Astrocyte (in vitro differentiated cells and primary cell): ENCODE measurements at regions not wholly inside any gene's neighbourhood (a gene's known extent, or its start where the extent isn't known, plus 50 kb on each side); places are given as distances from the start of the nearest gene placed in this dataset.

ENCODE experiments used
- DNase-seq: peaks from one replicate; pipeline ENCODE4 v3.0.0-alpha.2; 2010; ENCODE audit warnings: low read depth
- FAIRE-seq: peaks from 2 replicates; lab custom pipeline; 2011; peaks lifted over from hg19 to GRCh38; lab: Jason Lieb, UNC
- H2AFZ ChIP-seq: 2 replicates; pipeline ENCODE4 v1.6.0; 2012; ENCODE audit warnings: low read depth, low read length, inconsistent platforms
- H3K27ac ChIP-seq: 2 replicates; pipeline ENCODE4 v1.5.1; 2011; ENCODE audit warnings: low read depth, low read length, inconsistent platforms
- H3K27me3 ChIP-seq: 2 replicates; pipeline ENCODE4 v1.6.0; 2011; ENCODE audit warnings: low read length, inconsistent platforms; ENCODE audit not compliant: insufficient read depth
- H3K36me3 ChIP-seq: 2 replicates; pipeline ENCODE4 v1.5.1; 2011; ENCODE audit warnings: low read length, inconsistent platforms; ENCODE audit not compliant: insufficient read depth
- H3K4me1 ChIP-seq: 2 replicates; pipeline ENCODE4 v1.5.1; 2011; ENCODE audit warnings: low read length, inconsistent platforms; ENCODE audit not compliant: insufficient read depth
- H3K4me2 ChIP-seq: 2 replicates; pipeline ENCODE4 v1.6.0; 2012; ENCODE audit warnings: low read length, inconsistent platforms
- H3K4me3 ChIP-seq: 2 replicates; pipeline ENCODE4 v1.5.1; 2011; ENCODE audit warnings: low read depth, mild to moderate bottlenecking, low read length, inconsistent platforms; ENCODE audit not compliant: insufficient read depth
- H3K79me2 ChIP-seq: 2 replicates; pipeline ENCODE4 v1.6.0; 2012; ENCODE audit warnings: mild to moderate bottlenecking, low read length, inconsistent platforms; ENCODE audit not compliant: insufficient read depth
- H3K9ac ChIP-seq: 2 replicates; pipeline ENCODE4 v1.6.0; 2012; ENCODE audit warnings: mild to moderate bottlenecking, low read length, inconsistent platforms
- H3K9me3 ChIP-seq: 2 replicates; pipeline ENCODE4 v1.5.1; 2012; ENCODE audit warnings: low read depth, mild to moderate bottlenecking, low read length, inconsistent platforms; ENCODE audit not compliant: insufficient read depth
- H4K20me1 ChIP-seq: 2 replicates; pipeline ENCODE4 v1.6.0; 2012; ENCODE audit warnings: low read length, inconsistent platforms; ENCODE audit not compliant: insufficient read depth
- H3K27ac Mint-ChIP-seq: one replicate; pipeline ENCODE4 v1.8.0; 2021; ENCODE audit warnings: mild to moderate bottlenecking, mixed read lengths; ENCODE audit not compliant: unreplicated experiment
- H3K27me3 Mint-ChIP-seq: one replicate; pipeline ENCODE4 v1.8.0; 2021; ENCODE audit warnings: low read depth, mixed read lengths; ENCODE audit not compliant: unreplicated experiment
- H3K36me3 Mint-ChIP-seq: one replicate; pipeline ENCODE4 v1.8.0; 2021; ENCODE audit warnings: low read depth, mixed read lengths; ENCODE audit not compliant: unreplicated experiment
- H3K4me1 Mint-ChIP-seq: one replicate; pipeline ENCODE4 v1.8.0; 2021; ENCODE audit warnings: low read depth, mixed read lengths; ENCODE audit not compliant: unreplicated experiment
- H3K4me3 Mint-ChIP-seq: one replicate; pipeline ENCODE4 v1.8.0; 2021; ENCODE audit warnings: mild to moderate bottlenecking, moderate library complexity, mixed read lengths; ENCODE audit not compliant: unreplicated experiment
- H3K9me3 Mint-ChIP-seq: one replicate; pipeline ENCODE4 v1.8.0; 2021; ENCODE audit warnings: mild to moderate bottlenecking, mixed read lengths; ENCODE audit not compliant: unreplicated experiment
- EZH2 ChIP-seq: IDR thresholded peaks from 2 replicates; pipeline ENCODE4 v1.6.1; 2012; ENCODE audit warnings: mild to moderate bottlenecking, low read length, inconsistent platforms; ENCODE audit not compliant: insufficient read depth
- TF ChIP-seq, protein P1 (sequence below): IDR thresholded peaks from 2 replicates; pipeline ENCODE4 v1.5.1; 2011; ENCODE audit warnings: low read depth, mild to moderate bottlenecking, inconsistent platforms, low read length, moderate library complexity; ENCODE audit not compliant: insufficient read depth

- Histone ChIP-seq H3K4me1 (no peaks in the 10 kb centered on the region), H3K4me3 (no peak overlapping the region), H3K27ac (no peak overlapping the region), H3K9me3 (no peaks in the 10 kb centered on the region), H3K27me3 (no peaks in the 10 kb centered on the region), H3K9ac (no peak overlapping the region), H2AFZ (no peak overlapping the region), H3K4me2 (no peak overlapping the region), H3K36me3 (no peaks in the 10 kb centered on the region), H3K79me2 (no peaks in the 10 kb centered on the region), H4K20me1 (no peaks in the 10 kb centered on the region)
- no peak for FAIRE-seq
- no peaks in the 10 kb centered on the region for H3K36me3 Mint-ChIP-seq
- no peak overlapping the region for H3K4me3 Mint-ChIP-seq
- H3K27ac Mint-ChIP-seq = no peak overlapping the region
- DNase-seq = no peak
- no peaks in the 10 kb centered on the region for H3K9me3 Mint-ChIP-seq
- TF ChIP-seq, protein P1, sequence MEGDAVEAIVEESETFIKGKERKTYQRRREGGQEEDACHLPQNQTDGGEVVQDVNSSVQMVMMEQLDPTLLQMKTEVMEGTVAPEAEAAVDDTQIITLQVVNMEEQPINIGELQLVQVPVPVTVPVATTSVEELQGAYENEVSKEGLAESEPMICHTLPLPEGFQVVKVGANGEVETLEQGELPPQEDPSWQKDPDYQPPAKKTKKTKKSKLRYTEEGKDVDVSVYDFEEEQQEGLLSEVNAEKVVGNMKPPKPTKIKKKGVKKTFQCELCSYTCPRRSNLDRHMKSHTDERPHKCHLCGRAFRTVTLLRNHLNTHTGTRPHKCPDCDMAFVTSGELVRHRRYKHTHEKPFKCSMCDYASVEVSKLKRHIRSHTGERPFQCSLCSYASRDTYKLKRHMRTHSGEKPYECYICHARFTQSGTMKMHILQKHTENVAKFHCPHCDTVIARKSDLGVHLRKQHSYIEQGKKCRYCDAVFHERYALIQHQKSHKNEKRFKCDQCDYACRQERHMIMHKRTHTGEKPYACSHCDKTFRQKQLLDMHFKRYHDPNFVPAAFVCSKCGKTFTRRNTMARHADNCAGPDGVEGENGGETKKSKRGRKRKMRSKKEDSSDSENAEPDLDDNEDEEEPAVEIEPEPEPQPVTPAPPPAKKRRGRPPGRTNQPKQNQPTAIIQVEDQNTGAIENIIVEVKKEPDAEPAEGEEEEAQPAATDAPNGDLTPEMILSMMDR = no peak
- no peak for TF ChIP-seq EZH2
- H3K4me1 Mint-ChIP-seq = peaks cover 2% of the 10 kb centered on the region
- no peaks in the 10 kb centered on the region for H3K27me3 Mint-ChIP-seq
These were observed 997.3 kb downstream of the REEP3 start for GRCh38 chr10:64518456-64518855.

DNA sequence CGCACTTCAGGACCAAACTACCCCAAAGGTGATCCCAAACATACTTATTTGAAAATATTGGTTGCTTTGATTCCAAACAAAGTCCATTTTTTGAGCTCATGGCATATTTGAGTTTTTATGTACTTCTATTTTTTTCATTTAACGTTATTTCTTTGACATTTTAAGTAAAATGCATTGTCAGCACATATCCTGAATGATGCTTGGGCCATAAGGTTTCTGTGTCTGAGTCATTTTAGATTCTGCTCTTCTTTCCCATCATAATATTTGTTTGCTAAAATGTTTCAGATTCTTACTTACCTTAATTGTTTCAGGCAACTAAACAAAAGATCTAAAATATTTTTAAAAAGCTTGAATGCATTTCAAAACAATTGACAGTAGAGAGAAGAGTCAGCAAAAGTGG lies 998.2 kb downstream of the REEP3 start:
- H3K27ac Mint-ChIP-seq = no peak overlapping the region
- FAIRE-seq (no peak), DNase-seq (no peak)
- no peaks in the 10 kb centered on the region for H3K4me1 Mint-ChIP-seq
- no peaks in the 10 kb centered on the region for H3K9me3 Mint-ChIP-seq
- Histone ChIP-seq H3K4me1 (no peaks in the 10 kb centered on the region), H3K79me2 (no peaks in the 10 kb centered on the region), H3K27ac (no peak overlapping the region), H3K9me3 (no peaks in the 10 kb centered on the region), H3K4me3 (no peak overlapping the region), H3K4me2 (no peak overlapping the region), H3K36me3 (no peaks in the 10 kb centered on the region), H3K9ac (no peak overlapping the region), H2AFZ (no peak overlapping the region), H3K27me3 (no peaks in the 10 kb centered on the region), H4K20me1 (no peaks in the 10 kb centered on the region)
- H3K27me3 Mint-ChIP-seq = no peaks in the 10 kb centered on the region
- H3K36me3 Mint-ChIP-seq = no peaks in the 10 kb centered on the region
- no peak for TF ChIP-seq EZH2
- TF ChIP-seq, protein P1 = no peak
- H3K4me3 Mint-ChIP-seq = no peak overlapping the region

- Mint-ChIP-seq H3K36me3 (no peaks in the 10 kb centered on the region), H3K9me3 (no peaks in the 10 kb centered on the region), H3K4me3 (no peak overlapping the region), H3K27me3 (no peaks in the 10 kb centered on the region), H3K27ac (no peak overlapping the region), H3K4me1 (no peaks in the 10 kb centered on the region)
- Histone ChIP-seq H3K9ac (no peak overlapping the region), H3K4me2 (no peak overlapping the region), H4K20me1 (no peaks in the 10 kb centered on the region), H3K27ac (no peak overlapping the region), H3K79me2 (no peaks in the 10 kb centered on the region), H3K9me3 (no peaks in the 10 kb centered on the region), H3K4me1 (no peaks in the 10 kb centered on the region), H3K4me3 (no peak overlapping the region), H3K27me3 (no peaks in the 10 kb centered on the region), H3K36me3 (no peaks in the 10 kb centered on the region), H2AFZ (no peak overlapping the region)
- no peak for TF ChIP-seq EZH2
- TF ChIP-seq, protein P1 = no peak
- FAIRE-seq = no peak
- DNase-seq = no peak
These were observed 998.6 kb downstream of the REEP3 start for GRCh38 chr10:64519831-64520230.
